ENCODE measurements at regions not wholly inside any gene's neighbourhood (a gene's known extent, or its start where the extent isn't known, plus 50 kb on each side); places are given as distances from the start of the nearest gene placed in this dataset.

- H3K4me1 Mint-ChIP-seq: no peaks in the 10 kb centered on the region
- Histone ChIP-seq H3K4me2 (no peak overlapping the region), H2AFZ (0 out of 2 replicates have a peak overlapping the region, but pooled peaks have one; percentile 10), H3K4me1 (ENCODE audit: insufficient read depth) (no peaks in the 10 kb centered on the region), H4K20me1 (replicated peaks; ENCODE audit: insufficient read depth) (no peaks in the 10 kb centered on the region), H3K9me2 (ENCODE audit: insufficient read depth) (no peaks in the 10 kb centered on the region), H3K27me3 (ENCODE audit: insufficient read depth) (no peaks in the 10 kb centered on the region), H3K79me2 (replicated peaks; ENCODE audit: insufficient read depth) (no peaks in the 10 kb centered on the region), H3K36me3 (ENCODE audit: insufficient read depth) (no peaks in the 10 kb centered on the region), H3F3A (replicated peaks; ENCODE audit: low read depth) (no peaks in the 10 kb centered on the region), H3K4me3 (no peak overlapping the region), H3K27ac (ENCODE audit: low read depth) (no peak overlapping the region)
- H3K9me3 Mint-ChIP-seq: no peaks in the 10 kb centered on the region; the same call in 2 of the 3 replicates
- H3K36me3 Mint-ChIP-seq (ENCODE audit: low read depth): no peaks in the 10 kb centered on the region
- H3K27ac Mint-ChIP-seq: 0 out of 2 replicates have a peak overlapping the region, but pooled peaks have one; percentile 43
- DNase-seq (ENCODE audit: low spot score): no peak
- ATAC-seq: no peak
- TF ChIP-seq REST (IDR thresholded peaks at IDR 0.05; ENCODE audit: unreplicated experiment) (no peak), ZNF331 (CRISPR knock-in tag; IDR thresholded peaks at IDR 0.05; ENCODE audit: low read depth) (no peak), CREB1 (CRISPR knock-in tag; IDR thresholded peaks at IDR 0.05; ENCODE audit: low read depth) (no peak), NANOG (IDR thresholded peaks at IDR 0.05; ENCODE audit: borderline replicate concordance) (no peak), EZH2phosphoT487 (IDR thresholded peaks at IDR 0.05; ENCODE audit: unreplicated experiment) (no peak), EZH2 (IDR thresholded peaks at IDR 0.05; ENCODE audit: low read depth, unreplicated experiment) (no peak), ZNF462 (CRISPR knock-in tag; IDR thresholded peaks at IDR 0.05) (no peak), CTCF (conservative IDR thresholded peaks at IDR 0.05; ENCODE audit: low read depth in 2 of 2) (no peak), STAT1 (IDR thresholded peaks at IDR 0.05; ENCODE audit: unreplicated experiment) (no peak), JUNB (IDR thresholded peaks at IDR 0.05; ENCODE audit: unreplicated experiment) (no peak)
- H3K27me3 Mint-ChIP-seq (ENCODE audit: insufficient read depth, low read depth, poor library complexity): no peaks in the 10 kb centered on the region
- no peak overlapping the region for H3K4me3 Mint-ChIP-seq
These were observed 480.1 kb upstream of the SGO1 start for GRCh38 chr3:20666091-20666490.
